D341Med (cell line): ENCODE measurements at regions not wholly inside any gene's neighbourhood (a gene's known extent, or its start where the extent isn't known, plus 50 kb on each side); places are given as distances from the start of the nearest gene placed in this dataset.
"Not testable (repeated sequence)": the region's sequence is repeated elsewhere in the genome, so short reads cannot be mapped to it uniquely, and the experiment has no call there.

Source experiments
- DNase-seq: peaks from one replicate; pipeline ENCODE4 v3.0.0; 2012; ENCODE audit warnings: low spot score

- DNase-seq, result no peak
Measured at GRCh38 chr7:91463330-91463729, 199.1 kb downstream of the FZD1 start.

- no peak for DNase-seq
Measured at GRCh38 chr7:91465595-91466061, 201.4 kb downstream of the FZD1 start.

GRCh38 chr7:91468256-91468655 lies 204.0 kb downstream of the FZD1 start:
- DNase-seq, result no peak

- DNase-seq, result no peak
Measured at GRCh38 chr7:91473619-91474018, 209.4 kb downstream of the FZD1 start.

- no peak for DNase-seq
Measured at GRCh38 chr7:91474074-91474473, 209.8 kb downstream of the FZD1 start.

- not testable (repeated sequence) for DNase-seq
Measured at GRCh38 chr7:91480470-91480869, 216.2 kb downstream of the FZD1 start.

GRCh38 chr7:91491868-91492267 lies 227.6 kb downstream of the FZD1 start:
- DNase-seq, result no peak

- DNase-seq, result no peak
Measured at GRCh38 chr7:91492317-91492716, 228.1 kb downstream of the FZD1 start.

GRCh38 chr7:91492773-91493172 lies 228.5 kb downstream of the FZD1 start:
- no peak for DNase-seq

GRCh38 chr7:91494450-91494849 lies 230.2 kb downstream of the FZD1 start:
- DNase-seq, result no peak

GRCh38 chr7:91496251-91496820 lies 232.1 kb downstream of the FZD1 start:
- no peak for DNase-seq

GRCh38 chr7:91497277-91497676 lies 233.0 kb downstream of the FZD1 start:
- DNase-seq, result not testable (repeated sequence)

- no peak for DNase-seq
Measured at GRCh38 chr7:91503934-91504555, 239.8 kb downstream of the FZD1 start.

- DNase-seq, result no peak
Measured at GRCh38 chr7:91504919-91505318, 240.7 kb downstream of the FZD1 start.

- not testable (repeated sequence) for DNase-seq
Measured at GRCh38 chr7:91506966-91507365, 242.7 kb downstream of the FZD1 start.

GRCh38 chr7:91511861-91512260 lies 247.6 kb downstream of the FZD1 start:
- DNase-seq, result not testable (repeated sequence)

- DNase-seq, result no peak
Measured at GRCh38 chr7:91512958-91513357, 248.7 kb downstream of the FZD1 start.

GRCh38 chr7:91514591-91514990 lies 250.4 kb downstream of the FZD1 start:
- DNase-seq, result no peak

- no peak for DNase-seq
Measured at GRCh38 chr7:91515961-91516360, 251.7 kb downstream of the FZD1 start.

GRCh38 chr7:91517201-91517785 lies 253.1 kb downstream of the FZD1 start:
- DNase-seq, result no peak

GRCh38 chr7:91518058-91518457 lies 253.8 kb downstream of the FZD1 start:
- DNase-seq, result no peak

- no peak for DNase-seq
Measured at GRCh38 chr7:91519241-91520158, 255.3 kb downstream of the FZD1 start.

GRCh38 chr7:91520645-91521044 lies 256.4 kb downstream of the FZD1 start:
- DNase-seq, result no peak
